Neural cell (in vitro differentiated cells): ENCODE measurements at regions not wholly inside any gene's neighbourhood (a gene's known extent, or its start where the extent isn't known, plus 50 kb on each side); places are given as distances from the start of the nearest gene placed in this dataset.
"Not testable (repeated sequence)": the region's sequence is repeated elsewhere in the genome, so short reads cannot be mapped to it uniquely, and the experiment has no call there.

Experiments
- H2AFZ ChIP-seq: fragments of 200-600, 300-800 bp; sonication (generic), shearing (Covaris generic); 2 replicates; pipeline ENCODE4 v1.6.0; 2014; ENCODE audit warnings: low read depth, mild to moderate bottlenecking, antibody characterized with exemption, low read length, moderate library complexity
- H3F3A ChIP-seq: fragments of 200-600 bp; shearing (Covaris generic); 2 replicates; pipeline ENCODE4 v1.6.1; 2016; ENCODE audit warnings: mild to moderate bottlenecking, moderate library complexity, mixed read lengths, antibody characterized with exemption, low read length; ENCODE audit not compliant: insufficient read depth, poor library complexity, severe bottlenecking
- H3K27ac ChIP-seq: fragments of 200-600, 300-800 bp; sonication (generic), shearing (Covaris generic); 2 replicates; pipeline ENCODE4 v1.5.1; 2014; ENCODE audit warnings: mild to moderate bottlenecking, low read length, moderate library complexity
- H3K27me3 ChIP-seq: fragments of 300-800, 200-600 bp; sonication (generic), shearing (Covaris generic); 2 replicates; pipeline ENCODE4 v1.6.0; 2014; ENCODE audit warnings: mild to moderate bottlenecking, low read depth, low read length, moderate library complexity; ENCODE audit not compliant: insufficient read depth
- H3K36me3 ChIP-seq: fragments of 300-800, 200-600 bp; sonication (generic), shearing (Covaris generic); 2 replicates; pipeline ENCODE4 v1.5.1; 2014; ENCODE audit warnings: mild to moderate bottlenecking, antibody characterized with exemption, low read length, moderate library complexity; ENCODE audit not compliant: insufficient read depth
- H3K4me2 ChIP-seq: fragments of 300-800, 200-600 bp; sonication (generic), shearing (Covaris generic); 2 replicates; pipeline ENCODE4 v1.6.0; 2014; ENCODE audit warnings: mild to moderate bottlenecking, low read length
- H3K4me3 ChIP-seq: fragments of 300-800, 200-600 bp; sonication (generic), shearing (Covaris generic); 2 replicates; pipeline ENCODE4 v1.5.1; 2014; ENCODE audit warnings: mild to moderate bottlenecking, low read length, moderate library complexity
- H3K79me2 ChIP-seq: fragments of 200-600 bp; shearing (Covaris generic); replicated peaks from 2 replicates; pipeline ENCODE4 v1.6.0; 2014; ENCODE audit warnings: mild to moderate bottlenecking, low read length, moderate library complexity; ENCODE audit not compliant: insufficient read depth
- H3K9ac ChIP-seq: fragments of 300-800, 200-600 bp; sonication (generic), shearing (Covaris generic); 2 replicates; pipeline ENCODE4 v1.6.1; 2016; ENCODE audit warnings: mild to moderate bottlenecking, low read length, mixed read lengths
- H3K9me2 ChIP-seq: fragments of 200-600 bp; shearing (Covaris generic); 2 replicates; pipeline ENCODE4 v1.6.1; 2016; ENCODE audit warnings: mild to moderate bottlenecking, low read length, mixed read lengths; ENCODE audit not compliant: insufficient read depth
- H3K9me3 ChIP-seq: fragments of 200-600, 300-800 bp; sonication (generic), shearing (Covaris generic); 2 replicates; pipeline ENCODE4 v1.6.1; 2016; ENCODE audit warnings: mild to moderate bottlenecking, mixed run types, low read length, moderate library complexity, mixed read lengths
- H4K20me1 ChIP-seq: fragments of 200-600 bp; shearing (Covaris generic); 2 replicates; pipeline ENCODE4 v1.6.1; 2016; ENCODE audit warnings: mild to moderate bottlenecking, mixed run types; ENCODE audit not compliant: insufficient read depth
- CTCF ChIP-seq: fragments of 450-650 bp; IDR thresholded peaks from 2 replicates; pipeline ENCODE4 v1.5.1; 2014; ENCODE audit warnings: antibody characterized with exemption, mild to moderate bottlenecking, moderate library complexity; ENCODE audit not compliant: poor library complexity, severe bottlenecking
- EP300 ChIP-seq: fragments of 450-650 bp; conservative IDR thresholded peaks from 2 replicates; pipeline ENCODE4 v1.6.1; 2014; ENCODE audit warnings: antibody characterized with exemption, mild to moderate bottlenecking, moderate library complexity; ENCODE audit not compliant: poor library complexity, severe bottlenecking
- EZH2 ChIP-seq: fragments of 200-600, 300-800 bp; shearing (Covaris generic), sonication (generic); IDR thresholded peaks from 2 replicates; pipeline ENCODE4 v1.6.1; 2014; ENCODE audit warnings: antibody characterized with exemption, low read length, borderline replicate concordance, mild to moderate bottlenecking; ENCODE audit not compliant: insufficient read depth, poor library complexity, severe bottlenecking
- MXI1 ChIP-seq: fragments of 450-650 bp; conservative IDR thresholded peaks from 2 replicates; pipeline ENCODE4 v1.6.1; 2014; ENCODE audit warnings: antibody characterized with exemption, mild to moderate bottlenecking; ENCODE audit not compliant: poor library complexity, severe bottlenecking
- POLR2AphosphoS5 ChIP-seq: IDR thresholded peaks from 2 replicates; pipeline ENCODE4 v1.6.1; 2012
- RAD21 ChIP-seq: fragments of 450-650 bp; conservative IDR thresholded peaks from 2 replicates; pipeline ENCODE4 v1.6.1; 2014; ENCODE audit warnings: antibody characterized with exemption, mild to moderate bottlenecking, moderate library complexity
- REST ChIP-seq: IDR thresholded peaks from 2 replicates; pipeline ENCODE4 v1.6.1; 2012; ENCODE audit warnings: borderline replicate concordance
- SMC3 ChIP-seq: fragments of 450-650 bp; conservative IDR thresholded peaks from 2 replicates; pipeline ENCODE4 v1.6.1; 2014; ENCODE audit warnings: antibody characterized with exemption, mild to moderate bottlenecking, moderate library complexity; ENCODE audit not compliant: poor library complexity
- TAF1 ChIP-seq: IDR thresholded peaks from 2 replicates; pipeline ENCODE4 v1.6.1; 2012; ENCODE audit warnings: low read depth

- Histone ChIP-seq H3K4me2 (no peak overlapping the region), H3F3A (no peaks in the 10 kb centered on the region), H3K9me3 (no peaks in the 10 kb centered on the region), H3K36me3 (no peaks in the 10 kb centered on the region), H3K9me2 (no peaks in the 10 kb centered on the region), H3K27ac (no peak overlapping the region), H3K4me3 (no peak overlapping the region), H3K79me2 (no peaks in the 10 kb centered on the region), H4K20me1 (no peaks in the 10 kb centered on the region), H3K27me3 (no peaks in the 10 kb centered on the region), H2AFZ (no peak overlapping the region), H3K9ac (no peak overlapping the region)
- TF ChIP-seq EZH2 (no peak), RAD21 (no peak), CTCF (no peak), SMC3 (no peak), POLR2AphosphoS5 (no peak), EP300 (no peak), MXI1 (no peak), REST (no peak), TAF1 (no peak)
These were observed 431.1 kb downstream of the PRELID2 start for GRCh38 chr5:145403992-145404391.

GRCh38 chr5:145396888-145397287, 438.3 kb downstream of the PRELID2 start:
- Histone ChIP-seq H3K79me2 (no peaks in the 10 kb centered on the region), H3K9ac (no peak overlapping the region), H3K9me3 (no peaks in the 10 kb centered on the region), H3K4me3 (no peak overlapping the region), H3F3A (no peaks in the 10 kb centered on the region), H3K27ac (no peak overlapping the region), H4K20me1 (no peaks in the 10 kb centered on the region), H3K4me2 (no peak overlapping the region), H2AFZ (no peak overlapping the region), H3K36me3 (no peaks in the 10 kb centered on the region), H3K9me2 (no peaks in the 10 kb centered on the region), H3K27me3 (no peaks in the 10 kb centered on the region)
- TF ChIP-seq EP300, result no peak

- H3K9ac ChIP-seq, H3K27ac ChIP-seq: not testable (repeated sequence)
These were observed 440.0 kb downstream of the PRELID2 start for GRCh38 chr5:145395151-145395550.

More at GRCh38 chr5:145395151-145395550, 440.0 kb downstream of the PRELID2 start:
- H3K9me3 ChIP-seq, H2AFZ ChIP-seq, H3K4me3 ChIP-seq, H3F3A ChIP-seq, H3K4me2 ChIP-seq, H4K20me1 ChIP-seq, H3K9me2 ChIP-seq, H3K27me3 ChIP-seq, H3K36me3 ChIP-seq, H3K79me2 ChIP-seq: not testable (repeated sequence)
